GM23338 (cell line): ENCODE measurements at regions not wholly inside any gene's neighbourhood (a gene's known extent, or its start where the extent isn't known, plus 50 kb on each side); places are given as distances from the start of the nearest gene placed in this dataset.

Experiments used
- ATAC-seq: fragments of 200-7000 bp; cut with Tn5 transposase; 3 replicates; pipeline ENCODE4 v1.9.1; 2020
- DNase-seq: peaks from one replicate; pipeline ENCODE4 v3.0.0-alpha.2; 2015; ENCODE audit warnings: low spot score
- H2AFZ ChIP-seq: fragments of 200-600 bp; sonication (generic); 2 replicates; pipeline ENCODE4 v1.8.0; 2016; ENCODE audit warnings: antibody characterized with exemption, mild to moderate bottlenecking, moderate library complexity
- H3F3A ChIP-seq: fragments of 200-600 bp; sonication (generic); replicated peaks from 2 replicates; pipeline ENCODE4 v1.8.0; 2017; ENCODE audit warnings: antibody characterized with exemption, mixed run types, low read depth
- H3K27ac ChIP-seq: fragments of 200-600 bp; sonication (generic); 2 replicates; pipeline ENCODE4 v1.6.1; 2016; ENCODE audit warnings: low read depth
- H3K27me3 ChIP-seq: fragments of 200-600 bp; sonication (generic); 2 replicates; pipeline ENCODE4 v1.8.0; 2016; ENCODE audit warnings: mild to moderate bottlenecking, mixed run types, moderate library complexity; ENCODE audit not compliant: insufficient read depth
- H3K36me3 ChIP-seq: fragments of 200-600 bp; sonication (generic); 2 replicates; pipeline ENCODE4 v1.8.0; 2016; ENCODE audit warnings: mild to moderate bottlenecking; ENCODE audit not compliant: insufficient read depth
- H3K4me1 ChIP-seq: fragments of 200-600 bp; sonication (generic); 2 replicates; pipeline ENCODE4 v1.8.0; 2016; ENCODE audit warnings: mild to moderate bottlenecking, moderate library complexity; ENCODE audit not compliant: insufficient read depth
- H3K4me2 ChIP-seq: fragments of 200-600 bp; sonication (generic); 2 replicates; pipeline ENCODE4 v1.7.1; 2017; ENCODE audit warnings: mixed run types
- H3K4me3 ChIP-seq: fragments of 200-600 bp; sonication (generic); 2 replicates; pipeline ENCODE4 v1.6.1; 2016; ENCODE audit warnings: mixed run types
- H3K79me2 ChIP-seq: fragments of 200-600 bp; sonication (generic); replicated peaks from 2 replicates; pipeline ENCODE4 v1.8.0; 2017; ENCODE audit warnings: mild to moderate bottlenecking; ENCODE audit not compliant: insufficient read depth
- H3K9me2 ChIP-seq: fragments of 200-600 bp; sonication (generic); 2 replicates; pipeline ENCODE4 v1.8.0; 2017; ENCODE audit not compliant: insufficient read depth
- H4K20me1 ChIP-seq: fragments of 200-600 bp; sonication (generic); replicated peaks from 2 replicates; pipeline ENCODE4 v1.8.0; 2017; ENCODE audit warnings: mild to moderate bottlenecking; ENCODE audit not compliant: insufficient read depth
- H3K27ac Mint-ChIP-seq: 2 replicates; pipeline ENCODE4 v1.8.0; 2020; ENCODE audit warnings: inconsistent platforms, mild to moderate bottlenecking, moderate library complexity, mixed read lengths
- H3K27me3 Mint-ChIP-seq: 3 replicates; pipeline ENCODE4 v1.8.0; 2022; ENCODE audit warnings: low read depth, mild to moderate bottlenecking, moderate library complexity, mixed read lengths, inconsistent platforms; ENCODE audit not compliant: insufficient read depth, poor library complexity
- H3K36me3 Mint-ChIP-seq: 3 replicates; pipeline ENCODE4 v1.8.0; 2021; ENCODE audit warnings: low read depth, mild to moderate bottlenecking, inconsistent platforms, moderate library complexity, mixed read lengths
- H3K4me1 Mint-ChIP-seq: 3 replicates; pipeline ENCODE4 v1.8.0; 2020; ENCODE audit warnings: mild to moderate bottlenecking, inconsistent platforms, mixed read lengths
- H3K4me3 Mint-ChIP-seq: 3 replicates; pipeline ENCODE4 v1.8.0; 2021; ENCODE audit warnings: moderate library complexity, mild to moderate bottlenecking, inconsistent platforms, mixed read lengths
- H3K9me3 Mint-ChIP-seq: 3 replicates; pipeline ENCODE4 v1.8.0; 2020; ENCODE audit warnings: moderate library complexity, mild to moderate bottlenecking, inconsistent platforms, mixed read lengths
- CREB1 ChIP-seq: fragments of 250-450 bp; sonication (Bioruptor Pico); IDR thresholded peaks from 2 replicates; pipeline ENCODE4 v1.5.0; 2020; ENCODE audit warnings: low read depth, mild to moderate bottlenecking, moderate library complexity
- CTCF ChIP-seq, 2 experiments: fragments of 200-600 bp in 1 of 2; sonication (generic) in 1 of 2; conservative IDR thresholded peaks; 2 replicates each; pipeline versions ENCODE4 v1.5.1 to v1.6.1; 2016 to 2017; ENCODE audit warnings: antibody characterized with exemption in 2 of 2, low read depth in 2 of 2, mild to moderate bottlenecking in 2 of 2, moderate library complexity in 1 of 2
- EZH2 ChIP-seq: fragments of 200-600 bp; sonication (generic); IDR thresholded peaks from one replicate; pipeline ENCODE4 v1.8.0; 2017; ENCODE audit warnings: antibody characterized with exemption, mild to moderate bottlenecking, low read depth; ENCODE audit not compliant: unreplicated experiment
- EZH2phosphoT487 ChIP-seq: fragments of 200-600 bp; sonication (generic); IDR thresholded peaks from one replicate; pipeline ENCODE4 v1.8.1; 2018; ENCODE audit warnings: antibody characterized with exemption; ENCODE audit not compliant: unreplicated experiment
- JUNB ChIP-seq: IDR thresholded peaks from one replicate; pipeline ENCODE4 v1.6.1; 2016; ENCODE audit warnings: antibody characterized with exemption; ENCODE audit not compliant: unreplicated experiment
- NANOG ChIP-seq: IDR thresholded peaks from 2 replicates; pipeline ENCODE4 v1.6.1; 2016; ENCODE audit warnings: antibody characterized with exemption, borderline replicate concordance
- POLR2AphosphoS5 ChIP-seq: IDR thresholded peaks from 2 replicates; pipeline ENCODE4 v1.6.1; 2016; ENCODE audit warnings: antibody characterized with exemption, low read depth
- STAT1 ChIP-seq: IDR thresholded peaks from one replicate; pipeline ENCODE4 v1.6.1; 2016; ENCODE audit warnings: antibody characterized with exemption; ENCODE audit not compliant: unreplicated experiment
- ZNF114 ChIP-seq: fragments of 250-450 bp; sonication (Bioruptor Pico); IDR thresholded peaks from 2 replicates; pipeline ENCODE4 v1.5.0; 2020; ENCODE audit warnings: mild to moderate bottlenecking, moderate library complexity
- ZNF331 ChIP-seq: fragments of 250-450 bp; sonication (Bioruptor Pico); IDR thresholded peaks from 2 replicates; pipeline ENCODE4 v1.5.0; 2020; ENCODE audit warnings: low read depth, mild to moderate bottlenecking, moderate library complexity
- TF ChIP-seq, protein P1 (sequence below): IDR thresholded peaks from one replicate; pipeline ENCODE4 v1.6.1; 2018; ENCODE audit warnings: antibody characterized with exemption; ENCODE audit not compliant: unreplicated experiment
- TF ChIP-seq, protein P2 (sequence below): IDR thresholded peaks from 2 replicates; pipeline ENCODE4 v1.6.1; 2016; ENCODE audit warnings: antibody characterized with exemption
- TF ChIP-seq, protein P3 (sequence below): fragments of 250-450 bp; sonication (Bioruptor Pico); IDR thresholded peaks from 2 replicates; pipeline ENCODE4 v1.5.0; 2020; ENCODE audit warnings: mild to moderate bottlenecking, moderate library complexity

DNA sequence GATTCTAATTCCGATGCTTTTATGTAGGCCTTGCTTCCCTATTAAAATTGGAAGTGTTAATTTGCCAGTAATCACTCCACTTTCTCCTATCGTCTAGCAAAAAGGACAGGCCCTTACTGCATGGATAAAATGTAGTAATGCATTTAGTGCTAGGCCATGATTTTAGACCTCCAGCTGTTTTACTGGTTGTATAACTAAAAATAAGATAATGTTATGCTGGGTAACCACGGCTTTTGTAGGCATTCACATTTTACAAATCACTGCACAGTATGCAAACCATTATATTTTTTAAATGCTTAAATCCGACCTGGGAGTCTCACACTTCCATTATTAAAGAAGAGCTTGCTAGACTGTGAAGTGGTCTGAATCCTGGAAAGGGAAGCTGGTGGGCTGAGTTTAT lies 179.5 kb downstream of the TFAP2A start:
- peaks cover 2% of the 10 kb centered on the region for H3K27me3 Mint-ChIP-seq
- Histone ChIP-seq H3K4me1 (no peaks in the 10 kb centered on the region), H3F3A (no peaks in the 10 kb centered on the region), H3K36me3 (no peaks in the 10 kb centered on the region), H3K4me2 (no peak overlapping the region), H3K79me2 (no peaks in the 10 kb centered on the region), H2AFZ (no peak overlapping the region), H3K27me3 (no peaks in the 10 kb centered on the region), H4K20me1 (no peaks in the 10 kb centered on the region), H3K4me3 (no peak overlapping the region), H3K9me2 (no peaks in the 10 kb centered on the region), H3K27ac (no peak overlapping the region)
- no peak for DNase-seq
- H3K9me3 Mint-ChIP-seq, result no peaks in the 10 kb centered on the region
- no peaks in the 10 kb centered on the region for H3K36me3 Mint-ChIP-seq
- H3K4me1 Mint-ChIP-seq, result no peaks in the 10 kb centered on the region
- H3K4me3 Mint-ChIP-seq, result no peak overlapping the region
- no peak for ATAC-seq
- TF ChIP-seq CTCF (conservative IDR thresholded peaks at IDR 0.05; ENCODE audit: low read depth in 2 of 2), result no peak
- TF ChIP-seq CREB1 (CRISPR knock-in tag), result no peak
- TF ChIP-seq, protein P1, sequence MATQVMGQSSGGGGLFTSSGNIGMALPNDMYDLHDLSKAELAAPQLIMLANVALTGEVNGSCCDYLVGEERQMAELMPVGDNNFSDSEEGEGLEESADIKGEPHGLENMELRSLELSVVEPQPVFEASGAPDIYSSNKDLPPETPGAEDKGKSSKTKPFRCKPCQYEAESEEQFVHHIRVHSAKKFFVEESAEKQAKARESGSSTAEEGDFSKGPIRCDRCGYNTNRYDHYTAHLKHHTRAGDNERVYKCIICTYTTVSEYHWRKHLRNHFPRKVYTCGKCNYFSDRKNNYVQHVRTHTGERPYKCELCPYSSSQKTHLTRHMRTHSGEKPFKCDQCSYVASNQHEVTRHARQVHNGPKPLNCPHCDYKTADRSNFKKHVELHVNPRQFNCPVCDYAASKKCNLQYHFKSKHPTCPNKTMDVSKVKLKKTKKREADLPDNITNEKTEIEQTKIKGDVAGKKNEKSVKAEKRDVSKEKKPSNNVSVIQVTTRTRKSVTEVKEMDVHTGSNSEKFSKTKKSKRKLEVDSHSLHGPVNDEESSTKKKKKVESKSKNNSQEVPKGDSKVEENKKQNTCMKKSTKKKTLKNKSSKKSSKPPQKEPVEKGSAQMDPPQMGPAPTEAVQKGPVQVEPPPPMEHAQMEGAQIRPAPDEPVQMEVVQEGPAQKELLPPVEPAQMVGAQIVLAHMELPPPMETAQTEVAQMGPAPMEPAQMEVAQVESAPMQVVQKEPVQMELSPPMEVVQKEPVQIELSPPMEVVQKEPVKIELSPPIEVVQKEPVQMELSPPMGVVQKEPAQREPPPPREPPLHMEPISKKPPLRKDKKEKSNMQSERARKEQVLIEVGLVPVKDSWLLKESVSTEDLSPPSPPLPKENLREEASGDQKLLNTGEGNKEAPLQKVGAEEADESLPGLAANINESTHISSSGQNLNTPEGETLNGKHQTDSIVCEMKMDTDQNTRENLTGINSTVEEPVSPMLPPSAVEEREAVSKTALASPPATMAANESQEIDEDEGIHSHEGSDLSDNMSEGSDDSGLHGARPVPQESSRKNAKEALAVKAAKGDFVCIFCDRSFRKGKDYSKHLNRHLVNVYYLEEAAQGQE, result no peak
- no peak for TF ChIP-seq JUNB
- TF ChIP-seq EZH2phosphoT487, result no peak
- TF ChIP-seq EZH2, result no peak
- no peak for TF ChIP-seq NANOG
- TF ChIP-seq, protein P2, sequence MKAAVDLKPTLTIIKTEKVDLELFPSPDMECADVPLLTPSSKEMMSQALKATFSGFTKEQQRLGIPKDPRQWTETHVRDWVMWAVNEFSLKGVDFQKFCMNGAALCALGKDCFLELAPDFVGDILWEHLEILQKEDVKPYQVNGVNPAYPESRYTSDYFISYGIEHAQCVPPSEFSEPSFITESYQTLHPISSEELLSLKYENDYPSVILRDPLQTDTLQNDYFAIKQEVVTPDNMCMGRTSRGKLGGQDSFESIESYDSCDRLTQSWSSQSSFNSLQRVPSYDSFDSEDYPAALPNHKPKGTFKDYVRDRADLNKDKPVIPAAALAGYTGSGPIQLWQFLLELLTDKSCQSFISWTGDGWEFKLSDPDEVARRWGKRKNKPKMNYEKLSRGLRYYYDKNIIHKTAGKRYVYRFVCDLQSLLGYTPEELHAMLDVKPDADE, result no peak
- TF ChIP-seq, protein P3, sequence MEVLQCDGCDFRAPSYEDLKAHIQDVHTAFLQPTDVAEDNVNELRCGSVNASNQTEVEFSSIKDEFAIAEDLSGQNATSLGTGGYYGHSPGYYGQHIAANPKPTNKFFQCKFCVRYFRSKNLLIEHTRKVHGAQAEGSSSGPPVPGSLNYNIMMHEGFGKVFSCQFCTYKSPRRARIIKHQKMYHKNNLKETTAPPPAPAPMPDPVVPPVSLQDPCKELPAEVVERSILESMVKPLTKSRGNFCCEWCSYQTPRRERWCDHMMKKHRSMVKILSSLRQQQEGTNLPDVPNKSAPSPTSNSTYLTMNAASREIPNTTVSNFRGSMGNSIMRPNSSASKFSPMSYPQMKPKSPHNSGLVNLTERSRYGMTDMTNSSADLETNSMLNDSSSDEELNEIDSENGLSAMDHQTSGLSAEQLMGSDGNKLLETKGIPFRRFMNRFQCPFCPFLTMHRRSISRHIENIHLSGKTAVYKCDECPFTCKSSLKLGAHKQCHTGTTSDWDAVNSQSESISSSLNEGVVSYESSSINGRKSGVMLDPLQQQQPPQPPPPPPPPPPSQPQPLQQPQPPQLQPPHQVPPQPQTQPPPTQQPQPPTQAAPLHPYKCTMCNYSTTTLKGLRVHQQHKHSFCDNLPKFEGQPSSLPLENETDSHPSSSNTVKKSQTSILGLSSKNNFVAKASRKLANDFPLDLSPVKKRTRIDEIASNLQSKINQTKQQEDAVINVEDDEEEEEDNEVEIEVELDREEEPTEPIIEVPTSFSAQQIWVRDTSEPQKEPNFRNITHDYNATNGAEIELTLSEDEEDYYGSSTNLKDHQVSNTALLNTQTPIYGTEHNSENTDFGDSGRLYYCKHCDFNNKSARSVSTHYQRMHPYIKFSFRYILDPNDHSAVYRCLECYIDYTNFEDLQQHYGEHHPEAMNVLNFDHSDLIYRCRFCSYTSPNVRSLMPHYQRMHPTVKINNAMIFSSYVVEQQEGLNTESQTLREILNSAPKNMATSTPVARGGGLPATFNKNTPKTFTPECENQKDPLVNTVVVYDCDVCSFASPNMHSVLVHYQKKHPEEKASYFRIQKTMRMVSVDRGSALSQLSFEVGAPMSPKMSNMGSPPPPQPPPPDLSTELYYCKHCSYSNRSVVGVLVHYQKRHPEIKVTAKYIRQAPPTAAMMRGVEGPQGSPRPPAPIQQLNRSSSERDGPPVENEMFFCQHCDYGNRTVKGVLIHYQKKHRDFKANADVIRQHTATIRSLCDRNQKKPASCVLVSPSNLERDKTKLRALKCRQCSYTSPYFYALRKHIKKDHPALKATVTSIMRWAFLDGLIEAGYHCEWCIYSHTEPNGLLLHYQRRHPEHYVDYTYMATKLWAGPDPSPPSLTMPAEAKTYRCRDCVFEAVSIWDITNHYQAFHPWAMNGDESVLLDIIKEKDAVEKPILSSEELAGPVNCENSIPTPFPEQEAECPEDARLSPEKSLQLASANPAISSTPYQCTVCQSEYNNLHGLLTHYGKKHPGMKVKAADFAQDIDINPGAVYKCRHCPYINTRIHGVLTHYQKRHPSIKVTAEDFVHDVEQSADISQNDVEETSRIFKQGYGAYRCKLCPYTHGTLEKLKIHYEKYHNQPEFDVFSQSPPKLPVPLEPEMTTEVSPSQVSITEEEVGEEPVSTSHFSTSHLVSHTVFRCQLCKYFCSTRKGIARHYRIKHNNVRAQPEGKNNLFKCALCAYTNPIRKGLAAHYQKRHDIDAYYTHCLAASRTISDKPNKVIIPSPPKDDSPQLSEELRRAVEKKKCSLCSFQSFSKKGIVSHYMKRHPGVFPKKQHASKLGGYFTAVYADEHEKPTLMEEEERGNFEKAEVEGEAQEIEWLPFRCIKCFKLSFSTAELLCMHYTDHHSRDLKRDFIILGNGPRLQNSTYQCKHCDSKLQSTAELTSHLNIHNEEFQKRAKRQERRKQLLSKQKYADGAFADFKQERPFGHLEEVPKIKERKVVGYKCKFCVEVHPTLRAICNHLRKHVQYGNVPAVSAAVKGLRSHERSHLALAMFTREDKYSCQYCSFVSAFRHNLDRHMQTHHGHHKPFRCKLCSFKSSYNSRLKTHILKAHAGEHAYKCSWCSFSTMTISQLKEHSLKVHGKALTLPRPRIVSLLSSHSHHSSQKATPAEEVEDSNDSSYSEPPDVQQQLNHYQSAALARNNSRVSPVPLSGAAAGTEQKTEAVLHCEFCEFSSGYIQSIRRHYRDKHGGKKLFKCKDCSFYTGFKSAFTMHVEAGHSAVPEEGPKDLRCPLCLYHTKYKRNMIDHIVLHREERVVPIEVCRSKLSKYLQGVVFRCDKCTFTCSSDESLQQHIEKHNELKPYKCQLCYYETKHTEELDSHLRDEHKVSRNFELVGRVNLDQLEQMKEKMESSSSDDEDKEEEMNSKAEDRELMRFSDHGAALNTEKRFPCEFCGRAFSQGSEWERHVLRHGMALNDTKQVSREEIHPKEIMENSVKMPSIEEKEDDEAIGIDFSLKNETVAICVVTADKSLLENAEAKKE (CRISPR knock-in tag), result no peak
- no peak for TF ChIP-seq ZNF114
- TF ChIP-seq POLR2AphosphoS5, result no peak
- no peak for TF ChIP-seq ZNF331
- no peak for TF ChIP-seq STAT1
- H3K27ac Mint-ChIP-seq, result no peak overlapping the region
